ENCODE measurements at regions not wholly inside any gene's neighbourhood (a gene's known extent, or its start where the extent isn't known, plus 50 kb on each side); places are given as distances from the start of the nearest gene placed in this dataset.
A peak's percentile ranks its signal among the peaks of the same experiment; 100 is the strongest.

DNA sequence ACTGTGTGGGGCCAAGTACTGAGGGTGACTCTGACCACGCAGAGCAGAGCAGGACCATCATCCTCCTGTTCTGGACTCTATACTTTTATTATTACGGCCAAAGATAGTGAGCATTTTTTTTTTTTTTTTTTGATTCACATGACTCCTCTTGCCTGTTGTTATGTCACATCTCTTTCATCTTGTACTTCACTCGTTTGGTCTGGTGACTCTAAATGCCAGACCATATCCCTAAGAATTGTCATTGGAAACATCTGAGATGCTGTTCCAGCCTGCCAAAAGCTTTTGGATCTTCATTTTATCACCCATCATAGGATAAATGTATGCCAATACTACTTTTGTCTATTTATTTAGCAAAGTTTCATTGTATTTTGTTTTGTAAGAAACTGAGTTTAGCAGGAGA lies 168.2 kb upstream of the RAI14 start:
- no peak for DNase-seq

DNA sequence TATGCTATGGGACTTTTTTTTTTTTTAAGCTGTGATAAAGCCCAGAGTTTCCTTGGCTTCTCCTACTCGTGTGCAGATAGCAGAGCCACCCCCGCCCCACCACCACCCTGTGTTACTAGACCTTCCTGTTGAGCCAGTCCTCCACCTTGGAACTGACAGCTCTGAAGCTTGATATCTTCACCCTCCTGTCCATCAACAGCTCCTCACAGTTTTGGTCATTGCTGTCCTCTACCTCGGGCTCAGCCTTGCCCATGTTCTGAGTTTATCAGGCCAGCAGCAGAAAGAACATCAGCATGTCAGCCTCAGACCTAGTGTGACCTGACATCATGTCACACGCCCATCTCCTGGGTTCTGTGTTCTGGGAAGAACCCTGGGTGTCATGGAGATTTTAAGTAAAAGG lies 167.1 kb upstream of the RAI14 start:
- DNase-seq = no peak

DNA sequence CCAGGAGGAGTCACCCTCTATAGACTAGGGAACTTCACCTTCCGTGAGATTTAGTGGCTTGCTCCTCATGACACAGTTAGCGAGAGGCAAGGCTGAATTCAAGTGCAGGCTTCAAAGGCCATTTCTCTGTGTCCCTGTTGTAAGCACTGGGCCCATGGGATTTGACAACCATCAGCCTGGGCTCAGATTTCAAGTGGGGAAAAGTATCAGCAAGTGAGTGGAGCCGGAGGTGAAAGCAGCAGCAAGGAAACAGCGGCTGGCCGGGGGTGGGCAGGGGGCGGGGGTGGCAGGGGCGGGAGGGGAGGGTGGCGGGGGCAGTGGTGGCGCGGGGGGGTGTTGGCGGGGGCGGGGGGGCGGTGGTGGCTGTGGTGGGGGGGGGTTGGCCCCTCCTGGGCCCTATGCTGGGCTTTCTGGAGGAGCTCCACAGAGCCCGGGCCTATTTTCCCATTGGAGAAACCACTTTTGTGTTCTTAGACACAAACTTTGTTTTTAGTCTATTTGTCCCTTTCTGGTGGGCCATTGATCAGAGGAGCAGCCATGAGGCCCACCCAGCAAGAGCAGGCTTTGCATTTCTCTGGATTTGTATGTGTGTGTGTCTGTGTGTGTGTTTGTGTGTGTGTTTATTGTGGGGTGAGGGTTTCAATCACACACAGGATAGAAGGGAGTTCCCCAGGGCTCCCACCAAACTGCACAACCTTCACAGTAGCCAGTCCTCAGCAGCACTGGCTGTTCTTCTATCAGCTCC lies 165.4 kb upstream of the RAI14 start:
- DNase-seq = peak; percentile 90

DNA sequence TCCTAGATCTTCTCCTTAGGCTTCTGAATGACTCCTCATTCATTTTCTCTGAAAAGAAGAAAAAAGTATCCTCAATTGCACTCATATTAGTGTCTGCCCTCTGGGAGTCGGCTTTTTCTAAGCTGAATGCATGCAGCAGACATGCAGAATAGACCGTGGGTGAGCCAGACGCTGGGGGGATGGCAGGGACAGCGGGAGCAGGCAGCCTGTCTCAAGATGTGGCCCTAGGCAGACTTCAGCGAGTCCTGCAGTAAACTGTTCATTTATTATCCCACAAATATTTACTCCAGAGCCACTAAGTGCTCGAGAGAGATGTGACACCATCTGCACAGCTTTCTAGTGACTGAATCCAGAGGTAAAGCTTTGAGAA lies 164.9 kb upstream of the RAI14 start:
- no peak for DNase-seq

DNA sequence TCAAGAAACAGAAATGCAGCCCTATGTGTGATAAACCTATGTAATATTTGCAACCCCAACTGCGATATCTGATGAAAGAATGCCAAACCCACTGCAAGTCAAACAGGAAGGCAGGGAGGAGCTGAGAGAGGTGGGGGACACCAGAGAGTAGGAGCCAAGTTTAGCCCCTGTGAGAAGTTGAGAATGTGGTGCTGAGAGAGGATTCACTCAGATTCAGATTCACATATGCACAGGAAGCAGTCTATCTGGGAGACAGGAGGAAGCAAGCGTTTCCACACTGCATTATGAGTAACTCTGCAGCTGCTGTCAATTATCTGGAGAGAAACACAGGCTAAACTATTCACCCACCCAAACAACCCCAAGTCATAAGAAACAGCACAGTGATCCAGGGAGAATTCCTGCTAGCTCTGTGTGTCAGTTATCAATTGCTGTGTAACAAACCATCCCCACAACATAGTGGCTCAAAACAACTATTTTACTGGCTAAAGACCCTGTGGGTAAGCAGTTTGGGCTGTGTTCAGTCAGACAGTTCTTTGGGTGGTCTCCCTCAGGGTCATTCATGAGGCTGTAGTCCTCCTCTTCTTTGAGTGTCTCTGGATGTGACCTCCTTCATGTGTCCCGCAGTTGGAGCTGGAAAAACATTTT lies 161.9 kb upstream of the RAI14 start:
- no peak for DNase-seq

DNA sequence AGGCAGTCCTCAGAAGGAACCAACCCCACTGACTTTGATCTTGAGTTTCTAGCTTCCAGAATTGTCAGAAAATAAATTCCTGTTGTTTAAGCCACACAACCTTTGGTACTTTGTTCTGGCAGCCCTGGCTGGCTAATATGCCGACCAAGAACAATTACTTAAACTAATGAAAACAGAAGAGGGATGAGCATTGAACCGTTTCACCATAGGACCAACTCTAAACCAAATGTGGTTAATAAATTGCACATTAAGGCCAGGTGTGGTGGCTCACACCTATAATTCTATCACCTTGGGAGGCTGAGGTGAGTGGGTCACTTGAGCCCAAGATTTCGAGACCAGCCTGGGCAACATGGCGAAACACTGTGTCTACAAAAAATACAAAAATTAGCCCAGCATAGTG lies 160.9 kb upstream of the RAI14 start:
- DNase-seq = no peak

DNA sequence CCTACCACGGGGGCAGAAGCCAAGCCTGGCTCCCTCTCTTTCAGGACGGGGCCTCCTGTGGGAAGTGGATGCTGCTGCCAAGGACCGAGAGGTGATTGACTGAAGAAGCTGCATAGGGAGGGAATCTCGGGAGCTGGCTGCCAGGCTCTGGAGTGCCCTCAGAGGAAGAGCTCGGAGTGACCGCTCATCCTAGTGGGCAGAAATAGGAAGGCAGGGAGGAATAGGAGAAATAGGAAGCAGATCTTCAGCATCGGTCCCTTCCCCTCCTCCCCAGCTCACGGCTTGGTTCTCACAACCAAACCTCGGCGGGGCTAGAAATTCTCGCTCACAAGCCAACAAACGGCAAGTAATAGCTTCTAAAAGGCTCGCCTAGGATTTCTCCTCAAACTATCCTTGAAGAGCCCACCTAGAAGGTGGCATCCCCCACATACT lies 159.9 kb upstream of the RAI14 start:
- DNase-seq = no peak

DNA sequence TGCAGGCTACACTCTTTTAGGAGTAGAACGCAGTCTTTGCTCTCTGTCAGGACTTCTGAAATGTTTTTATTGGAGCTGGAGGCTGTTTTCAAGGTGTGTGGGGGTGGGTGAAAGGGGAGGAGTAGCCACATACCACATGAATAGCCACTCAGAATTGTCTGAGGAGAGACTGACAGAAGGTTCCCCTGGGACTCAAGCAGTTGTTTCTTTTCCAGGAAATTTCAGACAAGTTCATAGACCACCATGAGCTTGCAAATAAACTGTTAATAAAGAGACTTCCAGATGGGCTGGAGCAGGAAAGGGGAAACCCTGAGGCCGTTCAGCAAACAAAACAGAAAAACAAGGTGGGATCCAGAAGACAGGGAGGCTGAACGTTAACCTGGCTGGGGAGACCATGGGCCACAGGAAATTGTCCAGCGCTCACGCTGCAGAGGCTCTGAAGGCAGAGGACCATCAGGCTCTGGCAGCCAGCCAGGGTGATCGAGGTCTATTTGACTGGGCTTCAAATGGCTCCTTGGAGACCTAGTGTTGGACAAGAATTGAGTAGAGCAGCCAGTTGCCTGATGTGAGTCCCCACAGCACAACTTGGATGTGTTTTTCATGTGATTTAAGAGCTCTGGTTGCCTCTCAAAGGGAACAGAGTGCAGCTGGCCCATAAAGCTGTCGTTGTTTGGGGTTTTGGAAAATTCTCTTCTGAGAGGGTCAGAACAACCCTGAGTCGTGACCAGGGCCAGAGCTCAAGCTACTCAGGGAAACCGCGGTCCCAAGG lies 159.2 kb upstream of the RAI14 start:
- DNase-seq = peak; percentile 43

DNA sequence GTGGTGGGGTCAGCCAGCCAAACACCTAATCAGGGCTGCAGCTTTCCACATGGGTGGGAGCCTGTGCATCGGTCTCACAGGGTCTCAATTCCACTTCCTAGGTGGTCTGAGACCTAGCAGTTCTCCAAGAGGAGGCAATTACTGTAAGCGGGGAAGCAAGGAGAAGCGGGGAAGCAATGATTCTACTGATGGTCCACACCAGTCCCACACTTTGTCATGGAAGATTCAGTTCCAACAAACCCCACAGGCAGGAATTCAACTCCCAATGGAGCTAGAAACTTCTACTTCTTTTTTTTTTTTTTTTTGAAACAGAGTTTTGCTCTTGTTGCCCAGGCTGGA lies 158.7 kb upstream of the RAI14 start:
- DNase-seq = no peak

DNA sequence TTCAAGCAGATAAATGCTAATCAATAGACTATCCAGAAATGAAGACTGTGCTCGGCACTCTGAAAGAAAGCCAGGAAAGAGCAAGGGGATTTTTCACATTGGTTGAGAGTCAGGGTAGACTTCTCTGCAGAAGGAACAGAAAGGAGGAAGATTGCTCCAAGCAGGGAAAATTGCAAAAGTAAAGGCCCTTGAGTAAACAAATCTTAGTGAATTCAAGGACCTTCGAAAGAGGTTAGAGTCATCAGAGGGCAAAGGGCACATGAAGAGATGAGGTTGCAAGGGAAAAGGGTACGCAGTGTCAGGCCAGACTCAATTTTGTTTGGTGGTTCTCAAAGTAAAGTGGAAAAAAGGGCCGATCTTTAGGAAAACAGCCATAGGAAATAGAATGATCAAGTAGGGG lies 157.6 kb upstream of the RAI14 start:
- DNase-seq = no peak

DNA sequence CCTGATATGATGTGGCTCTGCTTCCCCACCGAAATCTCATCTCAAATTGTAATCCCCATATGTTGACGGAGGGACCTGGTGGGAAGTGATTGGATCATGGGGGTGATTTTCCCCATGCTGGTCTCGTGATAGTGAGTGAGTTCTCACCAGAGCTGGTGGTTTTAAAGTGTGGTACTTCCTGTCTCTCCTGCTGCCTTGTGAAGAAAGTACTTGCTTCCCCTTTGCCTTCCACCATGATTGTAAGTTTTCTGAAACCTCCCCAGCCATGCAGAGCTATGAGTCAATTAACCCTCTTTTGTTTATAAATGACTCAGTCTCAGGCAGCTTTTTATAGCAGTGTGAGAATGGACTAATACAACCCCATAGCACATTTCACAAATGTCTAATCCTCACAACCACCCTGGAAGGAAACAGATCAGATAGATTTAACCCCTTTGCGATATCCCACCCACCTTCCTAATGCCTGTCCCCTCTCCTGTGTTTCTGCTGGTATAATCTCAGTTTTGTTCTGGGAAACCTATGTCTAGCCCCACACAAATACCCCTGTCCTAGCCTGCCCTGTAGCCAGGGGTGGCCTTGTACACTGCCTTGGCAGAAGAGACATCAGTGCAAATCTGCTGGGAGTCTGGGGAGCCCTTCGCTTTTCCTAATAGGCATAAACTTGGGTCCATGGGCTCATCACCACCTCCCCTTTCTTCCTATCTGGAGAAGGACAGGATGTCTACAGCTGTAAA lies 157.0 kb upstream of the RAI14 start:
- DNase-seq = no peak

DNA sequence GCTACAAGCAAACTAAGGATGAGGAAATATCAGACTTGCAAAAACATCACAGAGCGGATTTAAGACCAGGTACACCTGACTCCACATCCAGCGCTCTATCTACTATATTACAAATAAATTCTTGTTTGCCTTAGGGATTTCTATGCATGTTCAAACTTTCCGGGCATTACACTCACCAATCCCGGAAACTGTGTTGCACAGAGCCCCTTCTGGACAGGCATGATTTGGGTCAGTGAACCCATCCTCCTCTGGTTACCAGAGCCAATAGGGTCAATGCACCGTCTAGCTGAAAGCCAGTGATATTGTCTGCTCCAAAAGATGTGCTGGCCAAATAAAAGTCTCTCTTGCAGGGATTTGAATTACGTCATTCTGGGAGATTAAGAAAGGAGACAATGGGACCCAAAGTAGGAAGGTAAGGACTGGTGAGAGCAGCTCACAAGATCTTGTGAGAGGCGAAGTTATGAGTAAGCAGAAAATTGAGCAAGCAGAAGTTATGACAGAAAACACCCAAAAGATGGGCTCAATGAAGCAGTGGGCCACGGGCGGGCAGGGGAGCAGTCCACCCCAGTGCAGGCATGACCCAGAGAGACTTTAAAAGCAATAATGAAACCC lies 155.8 kb upstream of the RAI14 start:
- DNase-seq = no peak

DNA sequence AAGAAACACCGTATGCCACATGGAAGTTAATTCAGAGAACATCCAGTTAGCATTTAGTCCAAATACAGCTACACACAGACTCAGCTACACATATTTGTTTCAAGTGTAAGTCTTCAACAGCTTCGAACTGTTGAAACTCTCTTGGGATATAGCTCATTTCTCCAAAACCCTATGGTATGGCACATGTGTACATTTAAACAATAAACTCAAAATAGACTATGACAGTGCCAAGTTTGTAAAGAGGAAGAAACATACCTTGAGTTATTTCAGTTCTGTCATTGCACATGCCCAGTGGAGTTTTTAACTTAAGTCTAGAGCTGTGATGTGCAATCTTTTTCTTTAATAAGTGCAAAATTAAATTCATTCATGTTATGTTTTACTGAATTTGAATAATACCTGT lies 155.1 kb upstream of the RAI14 start:
- no peak for DNase-seq

DNA sequence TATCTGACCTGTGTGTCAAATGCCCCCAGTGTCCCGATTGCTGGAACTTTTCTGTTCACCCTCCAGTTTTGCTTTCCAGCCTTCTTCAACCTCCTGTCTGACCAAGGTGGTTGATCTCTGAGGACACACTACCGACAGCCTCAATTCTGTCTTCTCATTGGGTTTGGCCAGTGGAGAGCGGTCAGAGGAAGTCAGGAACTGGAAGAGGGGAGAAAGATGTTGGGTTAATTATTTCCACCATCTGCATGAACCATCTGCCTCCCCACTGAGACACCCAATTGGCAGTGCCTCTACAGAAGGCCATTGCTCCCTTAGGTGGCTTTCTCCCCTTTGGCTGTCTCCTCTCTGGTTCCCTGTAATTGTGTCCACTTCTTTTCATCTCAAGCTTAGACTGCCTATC lies 154.3 kb upstream of the RAI14 start:
- DNase-seq = no peak

DNA sequence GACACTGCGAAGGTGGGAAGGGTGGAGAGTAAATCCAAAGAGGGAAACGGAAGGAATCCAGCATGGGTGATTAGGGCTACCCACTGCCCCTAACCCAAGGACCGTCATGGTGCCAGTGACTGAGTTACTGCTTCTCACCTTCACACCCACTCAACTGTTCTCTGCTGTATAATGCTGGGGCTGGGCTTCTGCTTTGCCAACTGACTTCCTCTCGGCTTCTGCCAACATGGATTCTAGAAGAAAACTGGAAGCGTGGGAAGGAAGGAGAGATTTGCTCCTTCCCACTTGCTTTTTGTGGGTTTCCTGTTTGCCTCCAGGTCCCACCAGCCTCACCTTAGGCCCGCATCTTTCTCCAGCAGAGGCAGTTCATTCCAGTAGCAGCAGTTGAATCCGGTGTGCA lies 153.5 kb upstream of the RAI14 start:
- no peak for DNase-seq

DNA sequence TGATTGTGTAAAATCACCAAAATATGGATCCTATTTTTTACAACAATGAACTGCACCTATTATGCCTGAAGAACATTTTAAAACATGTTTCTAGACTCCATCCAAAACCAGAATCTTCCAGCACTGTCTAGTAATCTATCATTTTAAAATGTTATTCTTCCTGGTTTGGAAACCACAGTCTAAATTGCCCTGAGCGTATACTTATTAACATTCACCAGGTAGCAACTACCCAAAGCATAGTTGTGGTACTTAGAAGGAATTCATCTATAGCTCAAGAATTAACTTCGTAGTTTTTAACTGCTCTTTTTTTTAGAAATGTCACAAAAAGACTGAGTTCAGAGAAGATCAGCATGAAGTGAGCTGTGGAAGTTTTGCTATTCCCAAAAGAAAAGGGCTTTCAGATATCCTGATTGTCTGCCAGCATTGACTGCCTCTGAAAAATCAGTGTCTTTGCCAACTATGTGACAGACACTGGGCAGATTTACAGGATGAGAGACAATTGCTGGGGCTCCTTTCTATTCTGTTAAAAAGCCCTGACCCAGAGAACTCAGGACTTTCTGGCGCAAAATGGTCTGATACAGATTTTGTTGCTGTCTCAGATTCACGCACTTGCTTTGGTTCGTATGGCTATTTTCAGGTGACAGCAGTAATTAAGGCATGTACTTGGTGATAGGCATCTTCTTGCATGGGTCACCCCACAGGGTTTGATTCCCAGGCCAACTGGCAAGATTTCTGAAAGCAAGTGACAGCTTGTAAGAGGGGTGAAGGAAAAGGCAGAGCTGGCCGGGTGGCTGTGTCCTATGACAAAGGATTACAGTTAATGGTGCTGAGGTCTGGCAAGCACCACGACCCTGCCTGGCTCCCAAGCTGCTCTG lies 152.5 kb upstream of the RAI14 start:
- no peak for DNase-seq

DNA sequence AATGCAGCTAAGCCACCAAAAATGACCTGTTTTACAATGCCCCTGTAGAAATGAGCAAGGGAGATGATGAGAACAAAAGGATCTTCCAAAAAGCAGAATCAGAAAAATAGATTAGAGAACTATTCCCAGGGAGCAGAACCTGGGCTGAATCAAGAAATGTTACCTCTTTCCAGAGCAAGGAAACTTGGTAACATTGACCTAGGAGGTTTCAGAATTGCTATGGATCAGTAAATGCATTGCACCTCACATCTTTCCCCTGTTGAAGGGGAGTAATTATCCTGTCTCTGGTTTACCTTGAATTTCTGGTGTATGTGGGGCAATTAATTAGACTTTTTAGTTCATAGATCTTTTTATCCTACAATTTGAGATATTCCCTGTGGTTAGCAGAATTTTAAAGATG lies 151.2 kb upstream of the RAI14 start:
- DNase-seq = no peak

DNA sequence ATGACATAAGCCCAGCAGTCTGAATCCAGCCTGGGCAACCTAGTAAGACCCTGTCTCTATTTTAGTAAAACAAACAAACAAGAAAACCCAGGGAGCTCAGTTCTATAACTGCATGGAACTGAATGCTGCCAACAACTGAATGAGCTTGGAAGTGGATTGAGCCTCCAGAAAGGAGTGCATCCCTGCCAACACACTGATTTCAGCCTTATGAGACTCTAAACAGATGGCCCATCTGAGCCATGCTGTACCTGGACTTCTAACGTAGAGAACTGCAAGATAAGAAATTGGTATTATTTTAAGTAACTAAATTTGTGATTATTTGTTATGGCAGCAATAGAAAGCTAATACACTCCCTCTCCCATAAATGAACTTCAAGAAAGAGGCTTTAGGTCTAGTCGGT lies 150.4 kb upstream of the RAI14 start:
- DNase-seq = no peak

DNA sequence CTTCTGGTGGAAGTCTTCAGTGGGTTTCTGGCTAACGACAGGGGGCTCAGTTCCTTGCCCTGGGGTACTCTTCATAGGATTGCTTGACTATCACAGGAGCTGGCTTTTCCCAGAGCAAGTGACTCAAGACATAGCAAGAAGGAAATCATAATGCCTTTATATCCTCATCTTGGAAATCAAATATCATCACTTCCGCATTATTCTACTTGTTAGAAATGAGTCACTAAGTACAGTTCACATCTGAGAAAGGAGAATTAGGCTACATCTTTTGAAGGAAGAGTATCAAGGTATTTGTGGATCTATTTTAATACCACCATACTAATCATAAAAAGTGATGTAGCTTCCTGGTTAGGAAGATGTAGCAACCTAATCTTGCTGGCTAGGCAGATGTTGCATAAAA lies 148.2 kb upstream of the RAI14 start:
- DNase-seq = no peak

DNA sequence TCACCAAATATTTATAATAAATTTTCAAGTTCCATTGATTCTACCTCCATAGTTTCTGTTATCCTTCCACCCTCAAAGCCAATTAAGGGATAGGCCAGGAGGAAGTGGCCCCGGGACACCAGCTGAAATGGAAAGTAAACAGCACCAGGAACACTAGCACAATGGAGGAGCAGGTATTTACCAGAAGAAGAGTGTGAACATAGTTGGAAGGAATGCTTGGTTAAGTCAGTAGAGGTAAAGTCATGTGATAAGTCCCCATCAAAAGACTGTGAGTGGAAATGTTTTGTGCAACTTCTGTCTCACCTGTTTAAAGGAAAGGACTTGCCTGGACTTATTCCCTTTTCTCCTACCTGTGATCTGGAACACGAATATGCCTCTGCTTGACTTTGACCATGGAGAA lies 146.7 kb upstream of the RAI14 start:
- no peak for DNase-seq

DNA sequence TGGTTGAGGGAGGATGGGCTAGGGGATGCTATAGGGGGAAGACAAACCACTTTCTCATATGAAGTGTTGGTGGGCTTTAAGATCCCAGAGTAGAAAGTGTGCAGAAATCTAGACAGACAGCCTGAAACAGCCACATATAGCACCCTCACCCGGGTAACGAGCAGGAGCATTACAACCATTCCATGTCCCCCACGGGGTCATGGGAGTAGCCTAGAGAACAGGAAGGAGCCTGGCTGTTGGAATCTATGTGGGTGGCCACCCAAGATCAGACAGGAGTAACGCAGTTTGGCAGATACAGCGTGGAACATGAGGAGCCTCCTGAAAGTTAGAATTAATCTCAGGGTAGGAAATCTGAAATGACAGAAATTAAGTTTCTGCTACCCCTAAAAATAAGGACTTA lies 146.1 kb upstream of the RAI14 start:
- no peak for DNase-seq

DNA sequence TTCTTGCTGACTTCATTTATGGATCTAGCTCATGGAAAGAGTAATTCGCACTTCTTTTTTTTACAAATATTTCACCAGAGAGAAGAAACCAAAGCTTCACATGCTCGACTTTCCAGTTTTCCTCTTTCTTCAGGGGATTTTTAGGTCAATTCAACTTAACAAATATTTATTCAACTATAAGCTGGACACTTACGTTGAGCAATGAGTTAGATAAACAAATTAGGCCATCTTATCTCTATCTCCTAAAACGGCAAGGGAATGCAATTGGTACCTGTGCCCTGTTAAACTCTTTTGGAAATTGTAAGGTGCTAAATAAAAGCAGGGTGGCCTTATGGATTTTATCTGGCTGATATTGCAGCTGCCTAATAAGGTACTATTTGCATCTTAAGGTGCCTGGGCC lies 145.1 kb upstream of the RAI14 start:
- no peak for DNase-seq
